WTC11 (cell line): ENCODE measurements at regions not wholly inside any gene's neighbourhood (a gene's known extent, or its start where the extent isn't known, plus 50 kb on each side); places are given as distances from the start of the nearest gene placed in this dataset.

Source experiments
- CBFB ChIP-seq: sonication (generic); formaldehyde crosslinking; IDR thresholded peaks from 2 replicates; pipeline ENCODE4 v1.8.1; 2022; ENCODE audit warnings: mild to moderate bottlenecking, low read depth, missing genetic modification reagents
- NR3C1 ChIP-seq: sonication (generic); formaldehyde crosslinking; conservative IDR thresholded peaks from 2 replicates; pipeline ENCODE4 v1.8.1; 2023; ENCODE audit warnings: low read depth, mild to moderate bottlenecking, missing genetic modification reagents
- TEAD1 ChIP-seq: sonication (generic); formaldehyde crosslinking; IDR thresholded peaks from 2 replicates; pipeline ENCODE4 v1.8.0; 2022; ENCODE audit warnings: mild to moderate bottlenecking, missing genetic modification reagents
- ZBTB21 ChIP-seq: sonication (generic); formaldehyde crosslinking; IDR thresholded peaks from 2 replicates; pipeline ENCODE4 v1.8.1; 2023; ENCODE audit warnings: mild to moderate bottlenecking, missing genetic modification reagents, borderline replicate concordance
- ZNF232 ChIP-seq: sonication (generic); formaldehyde crosslinking; IDR thresholded peaks from 2 replicates; pipeline ENCODE4 v1.8.0; 2022; ENCODE audit warnings: mild to moderate bottlenecking, missing genetic modification reagents
- ZNF317 ChIP-seq: sonication (generic); formaldehyde crosslinking; IDR thresholded peaks from 2 replicates; pipeline ENCODE4 v1.8.1; 2023; ENCODE audit warnings: low read depth, mild to moderate bottlenecking, moderate library complexity, missing genetic modification reagents, borderline replicate concordance
- TF ChIP-seq, protein P1 (sequence below): sonication (generic); formaldehyde crosslinking; IDR thresholded peaks from 2 replicates; pipeline ENCODE4 v1.8.0; 2022; ENCODE audit warnings: mild to moderate bottlenecking, missing genetic modification reagents
- TF ChIP-seq, protein P2 (sequence below): fragments of 200-600 bp; IDR thresholded peaks from 2 replicates; pipeline ENCODE4 v1.8.0; 2022; ENCODE audit warnings: antibody characterized with exemption
- TF ChIP-seq, protein P3 (sequence below): sonication (generic); formaldehyde crosslinking; IDR thresholded peaks from 2 replicates; pipeline ENCODE4 v1.8.0; 2022; ENCODE audit warnings: mild to moderate bottlenecking, missing genetic modification reagents
- TF ChIP-seq, protein P4 (sequence below): sonication (generic); formaldehyde crosslinking; IDR thresholded peaks from 2 replicates; pipeline ENCODE4 v1.8.1; 2022; ENCODE audit warnings: low read depth, missing genetic modification reagents, borderline replicate concordance
- TF ChIP-seq, protein P5 (sequence below): sonication (generic); formaldehyde crosslinking; IDR thresholded peaks from 2 replicates; pipeline ENCODE4 v1.8.0; 2022; ENCODE audit warnings: mild to moderate bottlenecking, missing genetic modification reagents
- TF ChIP-seq, protein P6 (sequence below): fragments of 250-450 bp; sonication (Bioruptor Pico); IDR thresholded peaks from 2 replicates; pipeline ENCODE4 v2.1.2; 2022; ENCODE audit warnings: mild to moderate bottlenecking, moderate library complexity
- TF ChIP-seq, protein P7 (sequence below): sonication (generic); formaldehyde crosslinking; IDR thresholded peaks from 2 replicates; pipeline ENCODE4 v1.8.0; 2022; ENCODE audit warnings: mild to moderate bottlenecking, missing genetic modification reagents
- TF ChIP-seq, protein P8 (sequence below): sonication (generic); formaldehyde crosslinking; IDR thresholded peaks from 2 replicates; pipeline ENCODE4 v1.8.1; 2023; ENCODE audit warnings: mild to moderate bottlenecking, missing genetic modification reagents, moderate library complexity

DNA sequence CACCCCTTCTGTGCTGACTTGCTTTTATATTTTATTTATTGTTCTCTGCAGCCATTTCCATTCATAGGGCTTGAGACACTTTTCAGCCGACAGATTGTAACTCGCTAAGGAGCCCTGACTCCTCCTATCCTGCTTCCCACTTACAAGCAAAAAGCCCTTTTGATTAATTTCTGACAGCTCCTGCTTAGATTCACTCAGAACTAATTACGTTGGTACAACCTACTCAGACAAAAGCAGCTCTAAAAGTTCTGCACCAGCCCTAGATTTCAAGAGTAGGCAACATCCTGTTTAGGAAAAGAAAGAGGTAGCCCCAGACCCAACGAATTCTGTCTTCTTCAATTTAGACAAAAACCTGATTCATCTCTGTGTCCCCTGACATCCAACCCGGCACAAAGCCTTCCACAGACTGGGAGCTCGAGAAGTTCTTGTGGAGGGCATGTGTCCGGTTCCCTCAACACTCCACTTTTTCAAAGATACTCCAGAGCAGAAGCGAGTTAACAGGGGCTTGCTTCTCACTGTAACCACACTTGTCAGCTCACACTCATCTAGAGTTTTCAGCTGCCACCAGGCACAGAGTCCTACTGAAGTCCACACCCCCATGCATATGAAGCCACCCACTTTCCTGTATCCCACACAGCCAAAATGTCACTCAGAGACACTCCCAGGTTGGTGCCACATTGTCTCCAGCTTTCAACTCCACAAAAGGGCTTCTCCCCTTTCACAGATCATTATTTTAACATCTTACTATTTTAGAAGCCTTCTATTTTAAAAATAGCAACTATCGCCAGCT lies 113.6 kb upstream of the NFE2L3 start:
- TF ChIP-seq ZNF232 (CRISPR knock-in tag): no peak
- no peak for TF ChIP-seq ZNF317 (CRISPR knock-in tag)
- TF ChIP-seq, protein P1, sequence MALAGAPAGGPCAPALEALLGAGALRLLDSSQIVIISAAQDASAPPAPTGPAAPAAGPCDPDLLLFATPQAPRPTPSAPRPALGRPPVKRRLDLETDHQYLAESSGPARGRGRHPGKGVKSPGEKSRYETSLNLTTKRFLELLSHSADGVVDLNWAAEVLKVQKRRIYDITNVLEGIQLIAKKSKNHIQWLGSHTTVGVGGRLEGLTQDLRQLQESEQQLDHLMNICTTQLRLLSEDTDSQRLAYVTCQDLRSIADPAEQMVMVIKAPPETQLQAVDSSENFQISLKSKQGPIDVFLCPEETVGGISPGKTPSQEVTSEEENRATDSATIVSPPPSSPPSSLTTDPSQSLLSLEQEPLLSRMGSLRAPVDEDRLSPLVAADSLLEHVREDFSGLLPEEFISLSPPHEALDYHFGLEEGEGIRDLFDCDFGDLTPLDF: no peak
- TF ChIP-seq, protein P2, sequence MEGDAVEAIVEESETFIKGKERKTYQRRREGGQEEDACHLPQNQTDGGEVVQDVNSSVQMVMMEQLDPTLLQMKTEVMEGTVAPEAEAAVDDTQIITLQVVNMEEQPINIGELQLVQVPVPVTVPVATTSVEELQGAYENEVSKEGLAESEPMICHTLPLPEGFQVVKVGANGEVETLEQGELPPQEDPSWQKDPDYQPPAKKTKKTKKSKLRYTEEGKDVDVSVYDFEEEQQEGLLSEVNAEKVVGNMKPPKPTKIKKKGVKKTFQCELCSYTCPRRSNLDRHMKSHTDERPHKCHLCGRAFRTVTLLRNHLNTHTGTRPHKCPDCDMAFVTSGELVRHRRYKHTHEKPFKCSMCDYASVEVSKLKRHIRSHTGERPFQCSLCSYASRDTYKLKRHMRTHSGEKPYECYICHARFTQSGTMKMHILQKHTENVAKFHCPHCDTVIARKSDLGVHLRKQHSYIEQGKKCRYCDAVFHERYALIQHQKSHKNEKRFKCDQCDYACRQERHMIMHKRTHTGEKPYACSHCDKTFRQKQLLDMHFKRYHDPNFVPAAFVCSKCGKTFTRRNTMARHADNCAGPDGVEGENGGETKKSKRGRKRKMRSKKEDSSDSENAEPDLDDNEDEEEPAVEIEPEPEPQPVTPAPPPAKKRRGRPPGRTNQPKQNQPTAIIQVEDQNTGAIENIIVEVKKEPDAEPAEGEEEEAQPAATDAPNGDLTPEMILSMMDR: no peak
- TF ChIP-seq, protein P3, sequence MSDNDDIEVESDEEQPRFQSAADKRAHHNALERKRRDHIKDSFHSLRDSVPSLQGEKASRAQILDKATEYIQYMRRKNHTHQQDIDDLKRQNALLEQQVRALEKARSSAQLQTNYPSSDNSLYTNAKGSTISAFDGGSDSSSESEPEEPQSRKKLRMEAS (CRISPR knock-in tag): no peak
- TF ChIP-seq, protein P4, sequence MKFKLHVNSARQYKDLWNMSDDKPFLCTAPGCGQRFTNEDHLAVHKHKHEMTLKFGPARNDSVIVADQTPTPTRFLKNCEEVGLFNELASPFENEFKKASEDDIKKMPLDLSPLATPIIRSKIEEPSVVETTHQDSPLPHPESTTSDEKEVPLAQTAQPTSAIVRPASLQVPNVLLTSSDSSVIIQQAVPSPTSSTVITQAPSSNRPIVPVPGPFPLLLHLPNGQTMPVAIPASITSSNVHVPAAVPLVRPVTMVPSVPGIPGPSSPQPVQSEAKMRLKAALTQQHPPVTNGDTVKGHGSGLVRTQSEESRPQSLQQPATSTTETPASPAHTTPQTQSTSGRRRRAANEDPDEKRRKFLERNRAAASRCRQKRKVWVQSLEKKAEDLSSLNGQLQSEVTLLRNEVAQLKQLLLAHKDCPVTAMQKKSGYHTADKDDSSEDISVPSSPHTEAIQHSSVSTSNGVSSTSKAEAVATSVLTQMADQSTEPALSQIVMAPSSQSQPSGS (CRISPR knock-in tag): no peak
- TF ChIP-seq CBFB: no peak
- TF ChIP-seq, protein P5, sequence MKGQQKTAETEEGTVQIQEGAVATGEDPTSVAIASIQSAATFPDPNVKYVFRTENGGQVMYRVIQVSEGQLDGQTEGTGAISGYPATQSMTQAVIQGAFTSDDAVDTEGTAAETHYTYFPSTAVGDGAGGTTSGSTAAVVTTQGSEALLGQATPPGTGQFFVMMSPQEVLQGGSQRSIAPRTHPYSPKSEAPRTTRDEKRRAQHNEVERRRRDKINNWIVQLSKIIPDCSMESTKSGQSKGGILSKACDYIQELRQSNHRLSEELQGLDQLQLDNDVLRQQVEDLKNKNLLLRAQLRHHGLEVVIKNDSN: no peak
- TF ChIP-seq, protein P6, sequence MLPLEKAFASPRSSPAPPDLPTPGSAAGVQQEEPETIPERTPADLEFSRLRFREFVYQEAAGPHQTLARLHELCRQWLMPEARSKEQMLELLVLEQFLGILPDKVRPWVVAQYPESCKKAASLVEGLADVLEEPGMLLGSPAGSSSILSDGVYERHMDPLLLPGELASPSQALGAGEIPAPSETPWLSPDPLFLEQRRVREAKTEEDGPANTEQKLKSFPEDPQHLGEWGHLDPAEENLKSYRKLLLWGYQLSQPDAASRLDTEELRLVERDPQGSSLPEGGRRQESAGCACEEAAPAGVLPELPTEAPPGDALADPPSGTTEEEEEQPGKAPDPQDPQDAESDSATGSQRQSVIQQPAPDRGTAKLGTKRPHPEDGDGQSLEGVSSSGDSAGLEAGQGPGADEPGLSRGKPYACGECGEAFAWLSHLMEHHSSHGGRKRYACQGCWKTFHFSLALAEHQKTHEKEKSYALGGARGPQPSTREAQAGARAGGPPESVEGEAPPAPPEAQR (CRISPR knock-in tag): no peak
- TF ChIP-seq, protein P7, sequence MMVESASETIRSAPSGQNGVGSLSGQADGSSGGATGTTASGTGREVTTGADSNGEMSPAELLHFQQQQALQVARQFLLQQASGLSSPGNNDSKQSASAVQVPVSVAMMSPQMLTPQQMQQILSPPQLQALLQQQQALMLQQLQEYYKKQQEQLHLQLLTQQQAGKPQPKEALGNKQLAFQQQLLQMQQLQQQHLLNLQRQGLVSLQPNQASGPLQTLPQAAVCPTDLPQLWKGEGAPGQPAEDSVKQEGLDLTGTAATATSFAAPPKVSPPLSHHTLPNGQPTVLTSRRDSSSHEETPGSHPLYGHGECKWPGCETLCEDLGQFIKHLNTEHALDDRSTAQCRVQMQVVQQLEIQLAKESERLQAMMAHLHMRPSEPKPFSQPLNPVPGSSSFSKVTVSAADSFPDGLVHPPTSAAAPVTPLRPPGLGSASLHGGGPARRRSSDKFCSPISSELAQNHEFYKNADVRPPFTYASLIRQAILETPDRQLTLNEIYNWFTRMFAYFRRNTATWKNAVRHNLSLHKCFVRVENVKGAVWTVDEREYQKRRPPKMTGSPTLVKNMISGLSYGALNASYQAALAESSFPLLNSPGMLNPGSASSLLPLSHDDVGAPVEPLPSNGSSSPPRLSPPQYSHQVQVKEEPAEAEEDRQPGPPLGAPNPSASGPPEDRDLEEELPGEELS (CRISPR knock-in tag): no peak
- TF ChIP-seq ZBTB21 (CRISPR knock-in tag): no peak
- no peak for TF ChIP-seq NR3C1 (CRISPR knock-in tag)
- TF ChIP-seq, protein P8, sequence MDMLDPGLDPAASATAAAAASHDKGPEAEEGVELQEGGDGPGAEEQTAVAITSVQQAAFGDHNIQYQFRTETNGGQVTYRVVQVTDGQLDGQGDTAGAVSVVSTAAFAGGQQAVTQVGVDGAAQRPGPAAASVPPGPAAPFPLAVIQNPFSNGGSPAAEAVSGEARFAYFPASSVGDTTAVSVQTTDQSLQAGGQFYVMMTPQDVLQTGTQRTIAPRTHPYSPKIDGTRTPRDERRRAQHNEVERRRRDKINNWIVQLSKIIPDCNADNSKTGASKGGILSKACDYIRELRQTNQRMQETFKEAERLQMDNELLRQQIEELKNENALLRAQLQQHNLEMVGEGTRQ (CRISPR knock-in tag): no peak
- no peak for TF ChIP-seq TEAD1 (CRISPR knock-in tag)
